Retinal pigment epithelial cell (primary cell): ENCODE measurements at regions not wholly inside any gene's neighbourhood (a gene's known extent, or its start where the extent isn't known, plus 50 kb on each side); places are given as distances from the start of the nearest gene placed in this dataset.
A peak's percentile ranks its signal among the peaks of the same experiment; 100 is the strongest.

Source experiments
- DNase-seq: peaks from one replicate; pipeline ENCODE4 v3.0.0-alpha.2; 2010; ENCODE audit warnings: low read depth
- H3K4me3 ChIP-seq: 2 replicates; pipeline ENCODE4 v1.5.1; 2011; ENCODE audit warnings: mild to moderate bottlenecking, low read length, control low read depth, moderate library complexity
- CTCF ChIP-seq: conservative IDR thresholded peaks from 2 replicates; pipeline ENCODE4 v1.5.1; 2011; ENCODE audit warnings: low read depth, low read length, control low read depth, inconsistent platforms

DNA sequence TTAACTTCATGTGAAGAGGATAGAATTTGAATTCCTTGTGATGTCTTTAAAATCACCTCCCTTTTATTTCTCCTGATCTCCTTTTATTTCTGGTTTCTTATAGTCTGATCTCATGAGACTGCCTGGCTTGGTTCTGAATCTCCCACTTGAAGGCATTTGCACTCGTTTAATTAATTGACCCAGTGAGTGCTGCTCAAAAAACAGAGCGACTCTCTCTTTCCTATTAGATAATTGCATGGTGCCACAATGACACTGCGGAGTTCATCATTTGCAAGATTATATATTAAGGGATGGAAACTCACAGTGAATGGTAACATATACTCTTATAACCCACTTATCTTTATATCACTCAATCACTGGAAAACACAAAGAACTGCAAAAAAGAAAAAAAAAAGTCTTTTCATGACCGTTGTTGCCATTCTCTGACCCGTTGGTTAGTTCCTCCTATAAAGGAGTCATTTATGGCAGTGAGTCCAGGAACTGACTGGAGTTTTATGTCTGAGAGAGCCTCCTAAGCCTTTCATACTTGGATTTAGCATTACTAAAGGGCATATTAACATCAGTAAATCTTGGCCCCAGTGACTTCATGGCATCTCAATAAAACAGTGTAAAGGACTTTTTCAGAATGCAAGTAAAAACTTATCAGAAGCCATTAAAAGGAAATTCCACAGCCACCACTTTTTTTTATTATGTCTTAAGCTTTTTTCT lies 103.3 kb upstream of the EPHA4 start:
- H3K4me3 ChIP-seq = no peak overlapping the region
- no peak for TF ChIP-seq CTCF
- peak; percentile 29 for DNase-seq

GRCh38 chr2:221674446-221674845 lies 102.3 kb upstream of the EPHA4 start:
- TF ChIP-seq CTCF = no peak
- DNase-seq = no peak
- H3K4me3 ChIP-seq = no peak overlapping the region

DNA sequence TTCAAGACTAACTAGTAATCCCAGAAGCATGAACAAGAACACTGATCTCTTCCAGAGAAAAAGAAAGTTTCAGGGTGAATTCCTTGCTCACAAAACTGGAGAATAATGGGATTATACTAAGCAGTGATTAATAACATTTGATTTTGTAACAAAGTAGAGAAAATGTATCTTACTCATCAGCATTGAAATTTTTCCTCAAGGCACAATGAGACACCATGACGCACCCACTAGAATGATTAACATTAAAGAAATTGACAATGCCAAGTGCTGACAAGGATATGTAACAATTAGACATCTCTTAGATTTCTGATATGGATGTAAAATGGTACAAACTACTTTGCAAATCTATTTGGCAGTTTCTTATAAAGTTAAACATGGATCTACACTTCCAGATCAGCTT lies 101.1 kb upstream of the EPHA4 start:
- H3K4me3 ChIP-seq = no peak overlapping the region
- peak; percentile 77 for DNase-seq
- no peak for TF ChIP-seq CTCF

GRCh38 chr2:221671515-221671914 lies 99.4 kb upstream of the EPHA4 start:
- DNase-seq = no peak
- TF ChIP-seq CTCF = no peak
- H3K4me3 ChIP-seq = no peak overlapping the region

GRCh38 chr2:221662689-221663391 lies 90.7 kb upstream of the EPHA4 start:
- H3K4me3 ChIP-seq = no peak overlapping the region
- TF ChIP-seq CTCF = no peak
- DNase-seq = no peak

GRCh38 chr2:221657806-221658205 lies 85.7 kb upstream of the EPHA4 start:
- no peak for TF ChIP-seq CTCF
- no peak overlapping the region for H3K4me3 ChIP-seq
- DNase-seq = no peak

DNA sequence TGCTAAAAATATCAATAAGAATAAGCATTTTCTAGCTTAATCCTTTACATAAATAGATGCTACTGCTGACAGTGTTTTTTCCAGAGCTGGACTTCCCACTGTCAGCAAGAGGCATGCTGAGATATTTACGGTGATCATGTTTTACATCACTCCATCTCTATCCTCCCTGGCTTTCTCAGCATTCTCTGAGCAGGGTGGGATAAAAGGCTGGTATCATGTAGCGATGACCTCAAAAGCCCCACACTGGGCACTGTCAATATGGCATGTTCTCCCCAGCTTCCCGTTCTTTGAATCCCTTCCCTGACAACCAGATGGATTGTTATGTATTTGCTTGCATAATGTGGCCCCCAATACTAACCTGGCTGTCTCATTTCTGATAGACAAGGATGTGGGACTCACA lies 83.2 kb upstream of the EPHA4 start:
- H3K4me3 ChIP-seq = no peak overlapping the region
- TF ChIP-seq CTCF = no peak
- no peak for DNase-seq
